Skeletal muscle satellite cell (primary cell): ENCODE measurements at regions not wholly inside any gene's neighbourhood (a gene's known extent, or its start where the extent isn't known, plus 50 kb on each side); places are given as distances from the start of the nearest gene placed in this dataset.

Experiments used
- H3K27me3 ChIP-seq: 2 replicates; pipeline ENCODE4 v1.7.0; 2013; ENCODE audit warnings: low read length; ENCODE audit not compliant: control insufficient read depth, insufficient read depth
- H3K36me3 ChIP-seq: 2 replicates; pipeline ENCODE4 v1.7.0; 2013; ENCODE audit warnings: mild to moderate bottlenecking, control low read depth, low read length; ENCODE audit not compliant: insufficient read depth
- H3K4me1 ChIP-seq: 2 replicates; pipeline ENCODE4 v1.7.0; 2013; ENCODE audit warnings: low read length; ENCODE audit not compliant: control insufficient read depth, insufficient read depth
- H3K4me2 ChIP-seq: 2 replicates; pipeline ENCODE4 v1.7.0; 2013; ENCODE audit warnings: mild to moderate bottlenecking, low read length
- H3K4me3 ChIP-seq: 2 replicates; pipeline ENCODE4 v1.7.0; 2013; ENCODE audit warnings: low read length
- H3K9ac ChIP-seq: 2 replicates; pipeline ENCODE4 v1.7.0; 2013; ENCODE audit warnings: mild to moderate bottlenecking, low read depth, low read length, moderate library complexity
- H3K9me3 ChIP-seq: replicated peaks from 2 replicates; pipeline ENCODE4 v1.7.0; 2013; ENCODE audit warnings: mild to moderate bottlenecking, control low read depth, low read length

- Histone ChIP-seq H3K27me3 (no peaks in the 10 kb centered on the region), H3K4me1 (peaks cover 9% of the 10 kb centered on the region), H3K9me3 (no peaks in the 10 kb centered on the region), H3K9ac (no peak overlapping the region), H3K36me3 (no peaks in the 10 kb centered on the region), H3K4me2 (no peak overlapping the region), H3K4me3 (no peak overlapping the region)
Observed at GRCh38 chr9:86534572-86535258, 180.5 kb upstream of the TUT7 start.

GRCh38 chr9:86531971-86532640, 177.9 kb upstream of the TUT7 start:
- no peak overlapping the region for H3K4me3 ChIP-seq
- H3K36me3 ChIP-seq: no peaks in the 10 kb centered on the region
- no peak overlapping the region for H3K4me2 ChIP-seq
- no peaks in the 10 kb centered on the region for H3K9me3 ChIP-seq
- peaks cover under 1% of the 10 kb centered on the region for H3K27me3 ChIP-seq
- H3K9ac ChIP-seq: no peak overlapping the region
- peaks cover 9% of the 10 kb centered on the region for H3K4me1 ChIP-seq

GRCh38 chr9:86531273-86531970, 177.2 kb upstream of the TUT7 start:
- H3K4me2 ChIP-seq: no peak overlapping the region
- no peaks in the 10 kb centered on the region for H3K36me3 ChIP-seq
- no peaks in the 10 kb centered on the region for H3K9me3 ChIP-seq
- H3K4me1 ChIP-seq: peaks cover 9% of the 10 kb centered on the region
- H3K27me3 ChIP-seq: peaks cover 8% of the 10 kb centered on the region
- no peak overlapping the region for H3K9ac ChIP-seq
- H3K4me3 ChIP-seq: no peak overlapping the region

GRCh38 chr9:86529496-86530275, 175.5 kb upstream of the TUT7 start:
- Histone ChIP-seq H3K4me2 (no peak overlapping the region), H3K4me1 (peaks cover 5% of the 10 kb centered on the region)

GRCh38 chr9:86526021-86526420, 171.8 kb upstream of the TUT7 start:
- Histone ChIP-seq H3K9me3 (no peaks in the 10 kb centered on the region), H3K4me1 (no peaks in the 10 kb centered on the region), H3K9ac (no peak overlapping the region), H3K4me2 (no peak overlapping the region), H3K4me3 (no peak overlapping the region), H3K27me3 (peaks cover 17% of the 10 kb centered on the region), H3K36me3 (no peaks in the 10 kb centered on the region)

More at GRCh38 chr9:86529496-86530275, 175.5 kb upstream of the TUT7 start:
- no peaks in the 10 kb centered on the region for H3K9me3 ChIP-seq
- no peaks in the 10 kb centered on the region for H3K36me3 ChIP-seq
- no peak overlapping the region for H3K9ac ChIP-seq
- no peak overlapping the region for H3K4me3 ChIP-seq
- peaks cover 17% of the 10 kb centered on the region for H3K27me3 ChIP-seq

- no peaks in the 10 kb centered on the region for H3K4me1 ChIP-seq
- H3K9me3 ChIP-seq: no peaks in the 10 kb centered on the region
- no peak overlapping the region for H3K4me3 ChIP-seq
- no peak overlapping the region for H3K9ac ChIP-seq
- H3K4me2 ChIP-seq: no peak overlapping the region
- no peaks in the 10 kb centered on the region for H3K36me3 ChIP-seq
- H3K27me3 ChIP-seq: peaks cover 17% of the 10 kb centered on the region
Observed at GRCh38 chr9:86525182-86525581, 171.0 kb upstream of the TUT7 start.

- no peak overlapping the region for H3K9ac ChIP-seq
Observed at GRCh38 chr9:86521977-86522376, 167.8 kb upstream of the TUT7 start.

GRCh38 chr9:86521322-86521721, 167.1 kb upstream of the TUT7 start:
- no peaks in the 10 kb centered on the region for H3K9me3 ChIP-seq
- peaks cover 12% of the 10 kb centered on the region for H3K4me1 ChIP-seq
- H3K9ac ChIP-seq: no peak overlapping the region
- H3K36me3 ChIP-seq: no peaks in the 10 kb centered on the region
- H3K4me2 ChIP-seq: no peak overlapping the region
- no peak overlapping the region for H3K4me3 ChIP-seq
- peaks cover 8% of the 10 kb centered on the region for H3K27me3 ChIP-seq

More at GRCh38 chr9:86521977-86522376, 167.8 kb upstream of the TUT7 start:
- Histone ChIP-seq H3K9me3 (no peaks in the 10 kb centered on the region), H3K27me3 (peaks cover 15% of the 10 kb centered on the region), H3K4me3 (no peak overlapping the region), H3K4me1 (peaks cover 12% of the 10 kb centered on the region), H3K36me3 (no peaks in the 10 kb centered on the region), H3K4me2 (no peak overlapping the region)

GRCh38 chr9:86519066-86519615, 164.9 kb upstream of the TUT7 start:
- Histone ChIP-seq H3K9me3 (no peaks in the 10 kb centered on the region), H3K9ac (no peak overlapping the region), H3K36me3 (no peaks in the 10 kb centered on the region), H3K4me1 (peaks cover 12% of the 10 kb centered on the region), H3K27me3 (peaks cover 12% of the 10 kb centered on the region), H3K4me3 (no peak overlapping the region), H3K4me2 (no peak overlapping the region)

- Histone ChIP-seq H3K4me2 (no peak overlapping the region), H3K9ac (no peak overlapping the region), H3K27me3 (peaks cover 12% of the 10 kb centered on the region)
Observed at GRCh38 chr9:86517475-86517874, 163.3 kb upstream of the TUT7 start.

GRCh38 chr9:86516564-86516963, 162.4 kb upstream of the TUT7 start:
- Histone ChIP-seq H3K9me3 (no peaks in the 10 kb centered on the region), H3K9ac (no peak overlapping the region), H3K27me3 (peaks cover 12% of the 10 kb centered on the region), H3K36me3 (no peaks in the 10 kb centered on the region), H3K4me3 (no peak overlapping the region), H3K4me2 (no peak overlapping the region), H3K4me1 (peaks cover 12% of the 10 kb centered on the region)

More at GRCh38 chr9:86517475-86517874, 163.3 kb upstream of the TUT7 start:
- no peaks in the 10 kb centered on the region for H3K9me3 ChIP-seq
- peaks cover 12% of the 10 kb centered on the region for H3K4me1 ChIP-seq
- H3K4me3 ChIP-seq: no peak overlapping the region
- H3K36me3 ChIP-seq: no peaks in the 10 kb centered on the region
